ACHN (cell line): ENCODE measurements at regions not wholly inside any gene's neighbourhood (a gene's known extent, or its start where the extent isn't known, plus 50 kb on each side); places are given as distances from the start of the nearest gene placed in this dataset.

ENCODE experiments used
- DNase-seq: peaks from one replicate; pipeline ENCODE4 v3.0.0-alpha.2; 2015
- in situ Hi-C: cut with HindIII; loops from 2 replicates; pipeline ENCODE4 v1.10.0; 2017; ENCODE audit warnings: low sequenced_read_pairs, low pct_ligation_motif_present, low pct_unique_long_range_greater_than_20kb

GRCh38 chrX:6472652-6473342 is 62.1 kb downstream of the VCX3A start:
- no peak for DNase-seq
- in situ Hi-C loops = no loop called here

DNA sequence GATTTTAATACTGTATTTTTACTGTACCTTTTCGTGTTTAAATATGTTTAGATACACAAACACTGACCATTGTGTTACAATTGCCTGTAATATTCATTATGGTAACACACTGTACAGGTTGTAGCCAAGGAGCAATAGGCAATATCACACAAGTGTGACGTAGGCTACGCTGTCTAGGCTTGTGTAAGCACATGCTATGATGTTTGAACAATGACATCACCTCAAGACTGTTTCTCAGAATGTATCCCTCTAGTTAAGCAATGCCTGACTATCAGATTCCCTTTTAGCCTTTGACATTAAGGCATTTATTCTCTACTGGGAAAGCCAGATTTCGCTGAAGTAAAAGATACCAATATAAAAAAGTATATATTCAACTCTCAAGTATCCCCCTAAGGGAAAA is 66.2 kb downstream of the VCX3A start:
- no peak for DNase-seq
- in situ Hi-C loops = no loop called here

DNA sequence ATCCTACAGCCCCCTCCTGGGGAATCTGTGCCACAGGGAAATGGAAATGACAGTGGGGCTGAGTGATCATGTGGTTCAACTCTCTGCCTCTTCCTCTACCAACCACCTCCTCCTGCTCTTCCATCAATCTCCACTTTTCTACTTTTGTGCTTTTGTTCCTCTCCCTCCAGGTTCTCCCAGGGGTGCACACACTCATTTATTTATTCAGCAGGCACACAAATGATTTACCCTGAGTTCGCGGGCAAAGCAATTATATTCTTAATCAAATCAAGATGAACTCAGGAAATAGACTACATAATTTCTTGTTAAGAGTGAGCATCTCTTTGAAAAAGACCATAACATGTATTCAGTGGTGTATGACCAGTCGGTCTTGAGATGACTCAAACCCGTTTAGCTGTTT is 69.2 kb downstream of the VCX3A start:
- DNase-seq = no peak
- in situ Hi-C loops = no loop called here

- no peak for DNase-seq
- in situ Hi-C loops = no loop called here
These were observed 70.2 kb downstream of the VCX3A start for GRCh38 chrX:6464726-6465125.

DNA sequence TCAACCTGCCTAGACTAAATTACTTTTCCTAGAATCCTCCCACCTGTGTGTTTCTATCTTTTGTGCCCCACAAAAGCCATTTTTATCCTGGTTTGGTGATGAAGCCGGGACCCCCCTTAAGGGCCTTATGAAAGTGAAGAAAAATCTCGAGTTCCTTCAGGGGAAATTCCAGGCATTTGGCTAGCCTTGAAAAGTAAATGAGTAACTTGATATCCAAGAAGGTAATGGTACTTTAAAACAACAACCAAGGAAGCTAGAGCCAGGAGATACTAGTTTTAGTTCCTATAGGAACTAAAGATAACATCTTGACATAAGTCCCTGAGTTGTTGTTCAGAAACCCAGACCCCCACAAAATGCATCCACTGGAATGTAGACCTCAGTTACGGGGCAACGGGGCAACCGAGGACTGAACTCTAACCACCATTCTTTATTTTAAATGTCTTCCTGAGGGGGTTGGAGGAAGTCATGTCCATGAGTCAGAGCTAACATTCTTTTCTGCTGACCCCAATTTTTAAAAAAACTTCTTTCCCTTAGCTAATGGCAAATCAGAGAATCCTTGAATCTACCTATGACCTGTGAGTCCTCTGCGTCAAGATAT is 73.9 kb downstream of the VCX3A start:
- in situ Hi-C loops = no loop called here
- peak; percentile 38 for DNase-seq

DNA sequence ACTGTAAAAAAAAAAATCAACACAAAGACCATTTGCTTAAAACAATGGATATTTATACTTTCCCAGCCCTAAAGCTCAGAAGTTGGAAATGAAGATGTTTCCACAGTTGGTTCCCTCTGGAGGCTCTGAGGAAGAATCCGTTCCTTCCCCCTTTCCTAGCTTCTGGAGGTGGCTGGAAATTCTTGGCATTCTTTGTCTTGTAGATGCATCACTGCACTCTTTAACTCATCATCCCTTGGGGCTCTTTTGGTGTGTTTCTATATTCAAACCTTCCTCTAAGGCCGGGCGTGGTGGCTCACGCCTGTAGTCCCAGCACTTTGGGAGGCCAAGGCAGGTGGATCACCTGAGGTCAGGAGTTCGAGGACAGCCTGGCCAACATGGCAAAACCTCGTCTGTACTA is 78.7 kb downstream of the VCX3A start:
- DNase-seq = peak; percentile 30
- in situ Hi-C loops = no loop called here

- no peak for DNase-seq
- in situ Hi-C loops = no loop called here
These were observed 85.0 kb downstream of the VCX3A start for GRCh38 chrX:6449946-6450345.

GRCh38 chrX:6448003-6448402 is 86.9 kb downstream of the VCX3A start:
- no peak for DNase-seq
- in situ Hi-C loops = no loop called here

DNA sequence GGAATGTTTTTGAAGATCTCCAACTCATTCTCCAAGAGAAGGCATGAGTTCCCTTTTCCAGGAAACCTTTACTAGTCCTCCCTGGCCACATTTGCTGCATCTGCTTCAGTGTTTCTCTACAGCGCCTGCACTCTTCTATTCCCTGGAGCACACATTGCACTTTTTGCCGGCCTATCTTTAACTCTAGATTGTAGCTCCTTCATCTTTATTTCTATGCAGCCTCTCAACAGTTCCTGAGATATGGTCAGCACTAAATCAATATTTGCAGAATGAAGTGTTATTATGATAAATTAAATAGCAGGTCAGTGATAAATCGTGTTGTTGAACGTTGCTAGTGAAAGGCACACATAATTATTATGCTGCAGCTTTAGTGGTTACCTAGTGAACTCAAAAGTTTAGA is 88.3 kb downstream of the VCX3A start:
- DNase-seq = no peak
- in situ Hi-C loops = no loop called here

DNA sequence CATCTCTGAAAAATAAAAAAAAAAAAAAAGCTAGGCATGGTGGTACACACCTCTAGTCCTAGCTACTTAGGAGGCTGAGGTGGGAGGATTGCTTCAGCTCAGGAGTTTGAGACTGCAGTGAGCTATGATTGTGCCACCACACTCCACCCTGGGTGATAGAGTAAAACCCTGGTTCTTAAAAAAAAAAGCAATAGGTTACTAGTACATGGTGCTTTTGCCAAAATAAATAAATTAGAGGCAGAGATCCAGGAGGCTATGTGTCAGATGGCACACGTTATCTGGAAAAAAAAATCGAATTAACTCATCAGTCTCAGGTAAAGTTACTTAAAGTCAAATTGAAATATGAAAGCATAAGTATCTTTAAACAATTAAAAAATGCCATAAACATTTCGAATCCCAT is 94.3 kb downstream of the VCX3A start:
- in situ Hi-C loops = no loop called here

DNA sequence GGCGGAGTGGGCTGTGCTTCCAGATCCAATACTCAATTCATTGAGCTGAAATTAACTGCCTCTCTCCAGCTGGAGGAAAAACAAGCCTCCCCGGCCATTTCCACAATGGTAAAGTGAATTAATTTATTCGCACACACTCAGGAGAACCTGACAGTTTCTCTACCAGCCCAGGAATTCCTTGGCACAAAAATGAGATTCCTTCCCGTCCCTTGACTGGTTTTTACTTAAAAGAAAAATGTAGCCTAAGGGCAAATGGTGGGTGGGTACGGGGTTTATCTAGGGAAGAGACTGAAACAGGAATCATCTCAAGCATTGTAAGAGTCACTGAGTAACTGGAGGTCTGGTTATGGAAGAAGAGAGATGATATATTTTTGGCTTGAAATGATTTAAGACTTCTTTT is 102.7 kb downstream of the VCX3A start:
- in situ Hi-C loops = no loop called here
- DNase-seq = no peak

More for the DNA sequence above, 94.3 kb downstream of the VCX3A start:
- no peak for DNase-seq

GRCh38 chrX:6407542-6407941 is 127.4 kb downstream of the VCX3A start:
- in situ Hi-C loops = no loop called here
- no peak for DNase-seq

GRCh38 chrX:6386837-6387236 is 148.1 kb downstream of the VCX3A start:
- no peak for DNase-seq
- in situ Hi-C loops = no loop called here

DNA sequence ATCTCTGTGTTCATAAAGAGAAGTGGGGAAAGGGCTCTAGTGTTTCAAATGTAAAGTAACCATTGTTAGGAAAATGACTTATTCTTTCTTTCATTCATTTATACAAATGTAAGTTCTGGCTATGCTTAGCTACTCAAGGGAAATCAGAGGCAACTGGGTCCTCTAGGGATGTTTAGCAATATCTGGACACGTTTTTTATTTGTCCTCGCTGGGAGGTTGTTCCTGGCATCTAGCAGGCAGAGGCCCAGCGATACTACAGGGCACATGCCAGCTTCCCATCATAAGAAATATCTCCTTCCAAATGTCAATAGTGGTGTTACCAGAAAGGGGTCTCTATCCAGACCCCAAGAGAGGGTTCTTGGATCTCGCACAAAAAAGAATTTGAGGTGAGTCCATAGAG is 150.0 kb downstream of the VCX3A start:
- in situ Hi-C loops = no loop called here
- no peak for DNase-seq

DNA sequence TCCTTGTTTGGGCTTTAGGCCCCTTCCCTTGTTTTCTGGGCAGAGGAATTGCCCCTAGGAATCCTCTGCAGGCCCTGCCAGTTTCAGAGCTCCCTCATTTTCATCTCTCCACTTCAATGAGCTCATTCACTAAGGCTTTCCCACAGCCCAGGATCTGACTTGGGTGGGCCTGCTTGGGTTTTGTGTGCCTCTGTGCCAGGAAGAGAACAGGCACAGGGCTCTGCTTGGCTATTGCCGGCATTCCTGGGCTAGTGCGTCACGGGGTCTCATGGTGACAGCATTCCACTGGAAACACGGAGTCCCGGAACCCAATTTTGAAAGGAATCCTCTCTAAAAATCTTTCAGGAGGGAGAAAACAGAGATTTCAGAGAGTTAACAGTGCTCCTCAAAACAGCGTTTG is 150.5 kb downstream of the VCX3A start:
- no peak for DNase-seq
- in situ Hi-C loops = no loop called here

DNA sequence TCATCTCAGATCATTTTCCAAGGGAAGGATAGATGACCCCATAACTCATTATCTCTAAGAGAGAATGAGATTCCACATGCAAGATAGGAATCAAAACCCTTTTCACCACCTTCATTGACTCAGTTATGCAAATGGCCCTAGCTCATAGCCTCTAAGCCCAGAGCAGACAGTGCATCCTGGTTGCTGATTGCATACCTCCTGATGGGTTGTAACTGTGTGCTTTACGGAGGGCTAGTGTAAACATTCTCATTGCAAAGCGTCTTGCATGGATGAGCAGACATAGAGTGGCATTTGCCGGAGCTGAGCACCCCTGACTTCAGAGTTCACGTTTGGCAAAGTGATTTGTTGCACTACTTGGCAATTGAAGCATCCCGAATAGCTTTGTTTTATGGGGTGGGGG is 151.0 kb downstream of the VCX3A start:
- in situ Hi-C loops = no loop called here
- no peak for DNase-seq

- in situ Hi-C loops = no loop called here
- DNase-seq = no peak
These were observed 151.4 kb downstream of the VCX3A start for GRCh38 chrX:6383488-6383887.

DNA sequence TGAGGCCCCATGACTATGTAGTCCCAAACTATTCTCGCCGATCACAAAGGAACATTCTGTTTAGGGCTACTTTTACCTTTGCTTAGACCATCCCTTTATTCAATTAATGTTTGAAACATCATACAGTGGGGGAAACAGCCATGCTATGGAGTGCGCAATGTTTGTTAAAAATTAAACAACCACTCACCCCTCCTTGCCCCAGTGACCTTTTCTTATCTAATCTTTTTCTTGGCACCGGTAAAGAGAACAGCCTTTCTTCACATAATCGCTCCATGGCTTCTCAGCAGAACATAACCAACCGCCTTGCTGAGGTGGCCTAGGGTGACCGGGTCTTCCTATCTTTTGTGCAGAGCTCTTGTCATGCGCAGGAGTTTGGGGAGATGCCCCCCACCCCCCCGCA is 152.6 kb downstream of the VCX3A start:
- in situ Hi-C loops = no loop called here
- DNase-seq = no peak

DNA sequence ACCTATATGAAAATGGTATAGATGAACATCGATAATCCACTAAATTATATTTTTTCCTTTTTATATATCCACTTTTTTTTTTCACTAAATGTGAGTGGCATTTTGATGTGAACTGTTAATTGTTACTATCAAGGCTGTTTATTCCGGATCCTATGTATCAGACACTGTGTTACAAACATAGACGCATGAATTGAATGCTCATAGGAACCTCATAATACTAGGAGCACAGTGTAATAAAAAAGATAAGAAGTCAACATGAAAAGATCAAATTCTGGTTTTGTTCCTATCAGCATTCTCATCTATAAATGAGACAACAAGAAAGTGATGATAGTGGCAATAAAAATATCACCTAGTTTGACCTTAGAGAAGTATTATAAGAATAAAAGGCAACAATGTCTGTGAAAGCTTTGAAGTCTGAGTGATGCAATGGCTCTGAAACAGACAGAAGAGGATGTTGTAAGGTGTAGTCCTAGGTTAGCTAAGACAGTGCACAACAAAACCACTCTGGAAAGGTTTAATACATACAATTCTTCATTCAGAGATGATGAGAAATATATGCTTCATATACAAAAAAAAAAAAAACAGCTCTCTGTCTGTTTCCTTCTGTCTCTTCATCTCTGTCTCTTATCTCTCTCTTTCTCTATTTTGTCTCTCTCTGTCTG is 148.6 kb upstream of the NLGN4X start:
- no peak for DNase-seq
- in situ Hi-C loops = no loop called here

GRCh38 chrX:6374556-6374955 is 145.9 kb upstream of the NLGN4X start:
- in situ Hi-C loops = no loop called here

More at GRCh38 chrX:6374556-6374955, 145.9 kb upstream of the NLGN4X start:
- DNase-seq = no peak
